ENCODE measurements at regions not wholly inside any gene's neighbourhood (a gene's known extent, or its start where the extent isn't known, plus 50 kb on each side); places are given as distances from the start of the nearest gene placed in this dataset.

DNA sequence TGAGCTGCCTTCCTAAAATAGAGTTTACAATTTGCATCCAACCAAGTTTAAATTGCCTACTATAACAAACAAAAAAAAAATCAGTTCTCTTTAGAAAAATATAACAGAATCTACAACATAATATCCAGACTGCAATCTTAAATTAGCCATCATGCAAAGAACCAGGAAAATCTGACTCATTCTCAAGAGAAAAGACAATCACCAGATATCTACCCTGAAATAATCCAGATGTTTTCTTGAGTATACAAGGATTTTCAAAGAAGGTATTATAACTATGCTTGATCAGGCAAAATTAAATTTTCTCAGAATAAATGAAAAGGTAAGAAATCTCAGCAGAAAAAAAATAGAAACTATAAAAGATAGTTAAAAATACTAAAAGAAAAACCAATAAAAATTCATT lies 115.6 kb downstream of the CCER1 start:
- Histone ChIP-seq H3K27ac (ENCODE audit: insufficient read depth, low read depth, low read length) (no peak overlapping the region), H3K4me1 (ENCODE audit: control insufficient read depth, extremely low read depth, insufficient read depth, low read length) (no peaks in the 10 kb centered on the region), H3K9me1 (replicated peaks; ENCODE audit: control insufficient read depth, extremely low read depth, insufficient read depth, low read length) (no peaks in the 10 kb centered on the region), H3K9ac (replicated peaks; ENCODE audit: extremely low read depth, insufficient read depth, low read length) (no peak overlapping the region), H3K79me2 (ENCODE audit: control insufficient read depth, insufficient read depth, low read length) (no peaks in the 10 kb centered on the region), H4K20me1 (replicated peaks; ENCODE audit: control insufficient read depth, extremely low read depth, insufficient read depth, low read length) (no peaks in the 10 kb centered on the region), H3K4me3 (replicated peaks in 1 of 3; ENCODE audit: insufficient read depth in 1 of 3, low read depth in 1 of 3, low read length in 3 of 3) (no peak overlapping the region), H3K27me3 (ENCODE audit: control insufficient read depth in 2 of 2, insufficient read depth in 2 of 2, low read length in 2 of 2) (no peaks in the 10 kb centered on the region), H3K4me2 (ENCODE audit: insufficient read depth, low read length) (no peak overlapping the region), H3K9me3 (replicated peaks; ENCODE audit: control insufficient read depth, insufficient read depth, low read length) (no peaks in the 10 kb centered on the region), H3K36me3 (ENCODE audit: control insufficient read depth in 2 of 2, extremely low read depth in 1 of 2, insufficient read depth in 2 of 2, low read length in 2 of 2) (no peaks in the 10 kb centered on the region), H2AFZ (ENCODE audit: low read depth, low read length) (no peak overlapping the region)
- no TSS peak for BruUV-seq (replicated peaks)
- ChIA-PET CTCF (interaction anchor here (1.1 kb wide), 2 partner anchors 9 to 15 kb away, joined by 3 to 4 read pairs; no protein-coding TSS in a partner anchor), POLR2A (no interaction called here)
- TF ChIP-seq EZH2 (IDR thresholded peaks at IDR 0.05; ENCODE audit: borderline replicate concordance, low read depth, low read length, severe bottlenecking) (no peak), POLR2AphosphoS5 (IDR thresholded peaks at IDR 0.05; ENCODE audit: insufficient read depth, low read depth, low read length) (no peak)
- TF ChIP-seq, protein P1, sequence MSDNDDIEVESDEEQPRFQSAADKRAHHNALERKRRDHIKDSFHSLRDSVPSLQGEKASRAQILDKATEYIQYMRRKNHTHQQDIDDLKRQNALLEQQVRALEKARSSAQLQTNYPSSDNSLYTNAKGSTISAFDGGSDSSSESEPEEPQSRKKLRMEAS (IDR thresholded peaks at IDR 0.05; ENCODE audit: insufficient read depth, insufficient read length): no peak
- FAIRE-seq (no peak), DNase-seq (ENCODE audit: low read depth, low spot score) (no peak)
- intact Hi-C loops (cut with micrococcal nuclease) (no loop called here), dilution Hi-C loops (cut with MboI; ENCODE audit: extremely low pct_ligation_motif_present, low sequenced_read_pairs) (no loop called here)

DNA sequence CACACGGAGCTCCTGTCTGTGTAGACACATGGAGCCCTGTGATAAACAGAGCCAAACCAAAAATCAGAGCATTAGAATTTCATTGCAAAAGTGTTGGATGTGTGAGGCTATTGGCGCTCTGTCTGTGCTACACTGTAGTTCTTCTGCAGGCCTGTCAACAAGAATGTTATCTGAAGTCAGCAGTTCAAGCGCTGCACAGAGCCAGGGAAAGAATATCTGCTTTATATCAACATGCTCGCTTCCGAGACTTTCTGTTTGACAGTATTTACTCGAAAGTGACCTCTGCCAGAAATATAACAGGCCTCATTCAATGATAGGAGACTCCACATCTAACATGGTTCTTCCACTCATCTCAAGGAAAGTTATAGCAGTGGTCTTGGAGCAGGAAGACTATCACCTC lies 118.3 kb downstream of the CCER1 start:
- dilution Hi-C loops (cut with MboI; ENCODE audit: extremely low pct_ligation_motif_present, low sequenced_read_pairs): no loop called here
- intact Hi-C loops (cut with micrococcal nuclease): no loop called here
- H2AFZ ChIP-seq (ENCODE audit: low read depth, low read length): peak overlapping the region; percentile 34
- H4K20me1 ChIP-seq (replicated peaks; ENCODE audit: control insufficient read depth, extremely low read depth, insufficient read depth, low read length): no peaks in the 10 kb centered on the region
- TF ChIP-seq MYC (IDR thresholded peaks at IDR 0.05; ENCODE audit: low read depth, low read length) (no peak), GATA2 (IDR thresholded peaks at IDR 0.05; ENCODE audit: insufficient read depth, insufficient read length, low read depth, low read length) (no peak), FOS (IDR thresholded peaks at IDR 0.05; ENCODE audit: borderline replicate concordance, insufficient read depth, low read length) (no peak), JUN (IDR thresholded peaks at IDR 0.05; ENCODE audit: borderline replicate concordance, insufficient read depth, insufficient read length, low read depth) (no peak), POLR2AphosphoS5 (IDR thresholded peaks at IDR 0.05; ENCODE audit: insufficient read depth, low read depth, low read length) (no peak), POLR2A (IDR thresholded peaks at IDR 0.05; ENCODE audit: low read depth, low read length) (no peak), EZH2 (IDR thresholded peaks at IDR 0.05; ENCODE audit: borderline replicate concordance, low read depth, low read length, severe bottlenecking) (no peak)
- TF ChIP-seq, protein P1 (IDR thresholded peaks at IDR 0.05; ENCODE audit: insufficient read depth, insufficient read length): no peak
- TF ChIP-seq, protein P2, sequence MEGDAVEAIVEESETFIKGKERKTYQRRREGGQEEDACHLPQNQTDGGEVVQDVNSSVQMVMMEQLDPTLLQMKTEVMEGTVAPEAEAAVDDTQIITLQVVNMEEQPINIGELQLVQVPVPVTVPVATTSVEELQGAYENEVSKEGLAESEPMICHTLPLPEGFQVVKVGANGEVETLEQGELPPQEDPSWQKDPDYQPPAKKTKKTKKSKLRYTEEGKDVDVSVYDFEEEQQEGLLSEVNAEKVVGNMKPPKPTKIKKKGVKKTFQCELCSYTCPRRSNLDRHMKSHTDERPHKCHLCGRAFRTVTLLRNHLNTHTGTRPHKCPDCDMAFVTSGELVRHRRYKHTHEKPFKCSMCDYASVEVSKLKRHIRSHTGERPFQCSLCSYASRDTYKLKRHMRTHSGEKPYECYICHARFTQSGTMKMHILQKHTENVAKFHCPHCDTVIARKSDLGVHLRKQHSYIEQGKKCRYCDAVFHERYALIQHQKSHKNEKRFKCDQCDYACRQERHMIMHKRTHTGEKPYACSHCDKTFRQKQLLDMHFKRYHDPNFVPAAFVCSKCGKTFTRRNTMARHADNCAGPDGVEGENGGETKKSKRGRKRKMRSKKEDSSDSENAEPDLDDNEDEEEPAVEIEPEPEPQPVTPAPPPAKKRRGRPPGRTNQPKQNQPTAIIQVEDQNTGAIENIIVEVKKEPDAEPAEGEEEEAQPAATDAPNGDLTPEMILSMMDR (IDR thresholded peaks at IDR 0.05; ENCODE audit: extremely low read depth in 1 of 2, insufficient read depth in 1 of 2, low read depth in 1 of 2, low read length in 2 of 2): no peak
- H3K9me3 ChIP-seq (replicated peaks; ENCODE audit: control insufficient read depth, insufficient read depth, low read length): no peaks in the 10 kb centered on the region
- H3K27ac ChIP-seq (ENCODE audit: insufficient read depth, low read depth, low read length): no peak overlapping the region
- H3K4me2 ChIP-seq (ENCODE audit: insufficient read depth, low read length): no peak overlapping the region
- H3K9me1 ChIP-seq (replicated peaks; ENCODE audit: control insufficient read depth, extremely low read depth, insufficient read depth, low read length): no peaks in the 10 kb centered on the region
- H3K4me1 ChIP-seq (ENCODE audit: control insufficient read depth, extremely low read depth, insufficient read depth, low read length): no peaks in the 10 kb centered on the region
- no peaks in the 10 kb centered on the region for H3K36me3 ChIP-seq (ENCODE audit: control insufficient read depth in 2 of 2, extremely low read depth in 1 of 2, insufficient read depth in 2 of 2, low read length in 2 of 2)
- H3K9ac ChIP-seq (replicated peaks; ENCODE audit: extremely low read depth, insufficient read depth, low read length): no peak overlapping the region
- ChIA-PET CTCF (no interaction called here), POLR2A (no interaction called here)
- DNase-seq (ENCODE audit: low read depth, low spot score): no peak
- H3K27me3 ChIP-seq (ENCODE audit: control insufficient read depth in 2 of 2, insufficient read depth in 2 of 2, low read length in 2 of 2): no peaks in the 10 kb centered on the region
- no peaks in the 10 kb centered on the region for H3K79me2 ChIP-seq (ENCODE audit: control insufficient read depth, insufficient read depth, low read length)
- no peak for FAIRE-seq
- no TSS peak for BruUV-seq (replicated peaks)
- H3K4me3 ChIP-seq (replicated peaks in 1 of 3; ENCODE audit: insufficient read depth in 1 of 3, low read depth in 1 of 3, low read length in 3 of 3): no peak overlapping the region
